Progenitor cell of endocrine pancreas (in vitro differentiated cells): ENCODE measurements at regions not wholly inside any gene's neighbourhood (a gene's known extent, or its start where the extent isn't known, plus 50 kb on each side); places are given as distances from the start of the nearest gene placed in this dataset.

ENCODE experiments used
- DNase-seq: peaks from one replicate; pipeline ENCODE4 v3.0.0; 2021; ENCODE audit warnings: low spot score; ENCODE audit not compliant: unreplicated experiment
- H3K27ac Mint-ChIP-seq: 2 replicates; pipeline ENCODE4 v1.8.0; 2021; ENCODE audit warnings: mild to moderate bottlenecking, moderate library complexity, mixed read lengths
- H3K27me3 Mint-ChIP-seq: 2 replicates; pipeline ENCODE4 v1.8.0; 2021; ENCODE audit warnings: mixed read lengths
- H3K36me3 Mint-ChIP-seq: 2 replicates; pipeline ENCODE4 v1.8.0; 2022; ENCODE audit warnings: mixed read lengths; ENCODE audit not compliant: insufficient read depth
- H3K4me1 Mint-ChIP-seq: 2 replicates; pipeline ENCODE4 v1.8.0; 2021; ENCODE audit warnings: low read depth, mixed read lengths
- H3K4me3 Mint-ChIP-seq: 2 replicates; pipeline ENCODE4 v1.8.0; 2021; ENCODE audit warnings: low read depth, mild to moderate bottlenecking, moderate library complexity, mixed read lengths
- H3K9me3 Mint-ChIP-seq: 2 replicates; pipeline ENCODE4 v1.8.0; 2021; ENCODE audit warnings: low read depth, mixed read lengths
- TF ChIP-seq, protein P1 (sequence below): fragments of 200-600 bp; sonication (generic); IDR thresholded peaks from one replicate; pipeline ENCODE4 v1.5.0; 2021; ENCODE audit warnings: antibody characterized with exemption, mild to moderate bottlenecking; ENCODE audit not compliant: unreplicated experiment

DNA sequence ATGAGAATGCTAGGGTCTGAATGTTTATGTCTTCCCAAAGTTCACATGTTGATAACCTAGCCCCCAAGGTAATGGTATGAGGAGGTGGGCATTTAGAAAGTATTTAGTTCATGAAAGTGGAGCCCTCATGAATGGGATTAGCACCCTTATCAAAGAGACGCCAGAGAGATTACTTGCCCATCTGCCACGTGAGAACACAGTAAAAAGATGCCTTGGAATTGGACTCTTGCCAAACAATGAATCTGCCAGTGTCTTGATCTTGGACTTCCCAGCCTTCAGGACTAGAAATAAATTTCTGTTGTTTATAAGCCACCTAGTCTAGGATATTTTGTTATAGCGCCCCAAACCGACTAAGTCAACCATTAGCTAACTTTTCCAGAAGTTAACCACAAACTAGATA lies 92.0 kb upstream of the SLC38A4 start:
- H3K27me3 Mint-ChIP-seq, result no peaks in the 10 kb centered on the region
- H3K4me3 Mint-ChIP-seq, result no peak overlapping the region
- no peaks in the 10 kb centered on the region for H3K36me3 Mint-ChIP-seq
- no peak for DNase-seq
- no peaks in the 10 kb centered on the region for H3K4me1 Mint-ChIP-seq
- TF ChIP-seq, protein P1, sequence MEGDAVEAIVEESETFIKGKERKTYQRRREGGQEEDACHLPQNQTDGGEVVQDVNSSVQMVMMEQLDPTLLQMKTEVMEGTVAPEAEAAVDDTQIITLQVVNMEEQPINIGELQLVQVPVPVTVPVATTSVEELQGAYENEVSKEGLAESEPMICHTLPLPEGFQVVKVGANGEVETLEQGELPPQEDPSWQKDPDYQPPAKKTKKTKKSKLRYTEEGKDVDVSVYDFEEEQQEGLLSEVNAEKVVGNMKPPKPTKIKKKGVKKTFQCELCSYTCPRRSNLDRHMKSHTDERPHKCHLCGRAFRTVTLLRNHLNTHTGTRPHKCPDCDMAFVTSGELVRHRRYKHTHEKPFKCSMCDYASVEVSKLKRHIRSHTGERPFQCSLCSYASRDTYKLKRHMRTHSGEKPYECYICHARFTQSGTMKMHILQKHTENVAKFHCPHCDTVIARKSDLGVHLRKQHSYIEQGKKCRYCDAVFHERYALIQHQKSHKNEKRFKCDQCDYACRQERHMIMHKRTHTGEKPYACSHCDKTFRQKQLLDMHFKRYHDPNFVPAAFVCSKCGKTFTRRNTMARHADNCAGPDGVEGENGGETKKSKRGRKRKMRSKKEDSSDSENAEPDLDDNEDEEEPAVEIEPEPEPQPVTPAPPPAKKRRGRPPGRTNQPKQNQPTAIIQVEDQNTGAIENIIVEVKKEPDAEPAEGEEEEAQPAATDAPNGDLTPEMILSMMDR, result no peak
- H3K9me3 Mint-ChIP-seq, result peaks cover 4% of the 10 kb centered on the region
- H3K27ac Mint-ChIP-seq, result no peak overlapping the region

DNA sequence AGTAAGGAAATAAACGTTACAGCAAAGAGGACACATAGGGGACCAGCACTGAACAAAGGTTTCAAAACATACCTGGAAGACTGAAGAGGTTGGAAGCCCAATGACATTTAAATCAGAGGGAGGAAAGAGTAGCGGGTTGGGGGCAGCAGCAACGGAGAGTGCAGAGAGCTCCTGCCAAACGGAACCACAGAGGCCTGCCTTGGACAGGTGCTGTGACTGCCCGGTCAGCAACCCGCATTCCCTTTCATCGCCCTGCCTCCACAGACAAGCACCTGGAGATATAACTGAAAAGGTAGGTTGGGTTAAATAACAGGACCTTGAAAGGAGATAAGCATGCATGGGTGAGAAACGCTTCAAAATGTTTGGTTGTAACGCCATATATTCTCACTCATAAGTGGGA lies 92.8 kb upstream of the SLC38A4 start:
- H3K36me3 Mint-ChIP-seq, result no peaks in the 10 kb centered on the region
- H3K4me1 Mint-ChIP-seq, result no peaks in the 10 kb centered on the region
- DNase-seq, result no peak
- H3K27ac Mint-ChIP-seq, result no peak overlapping the region
- peaks cover 2% of the 10 kb centered on the region for H3K9me3 Mint-ChIP-seq
- no peaks in the 10 kb centered on the region for H3K27me3 Mint-ChIP-seq
- H3K4me3 Mint-ChIP-seq, result no peak overlapping the region
- TF ChIP-seq, protein P1, result no peak

DNA sequence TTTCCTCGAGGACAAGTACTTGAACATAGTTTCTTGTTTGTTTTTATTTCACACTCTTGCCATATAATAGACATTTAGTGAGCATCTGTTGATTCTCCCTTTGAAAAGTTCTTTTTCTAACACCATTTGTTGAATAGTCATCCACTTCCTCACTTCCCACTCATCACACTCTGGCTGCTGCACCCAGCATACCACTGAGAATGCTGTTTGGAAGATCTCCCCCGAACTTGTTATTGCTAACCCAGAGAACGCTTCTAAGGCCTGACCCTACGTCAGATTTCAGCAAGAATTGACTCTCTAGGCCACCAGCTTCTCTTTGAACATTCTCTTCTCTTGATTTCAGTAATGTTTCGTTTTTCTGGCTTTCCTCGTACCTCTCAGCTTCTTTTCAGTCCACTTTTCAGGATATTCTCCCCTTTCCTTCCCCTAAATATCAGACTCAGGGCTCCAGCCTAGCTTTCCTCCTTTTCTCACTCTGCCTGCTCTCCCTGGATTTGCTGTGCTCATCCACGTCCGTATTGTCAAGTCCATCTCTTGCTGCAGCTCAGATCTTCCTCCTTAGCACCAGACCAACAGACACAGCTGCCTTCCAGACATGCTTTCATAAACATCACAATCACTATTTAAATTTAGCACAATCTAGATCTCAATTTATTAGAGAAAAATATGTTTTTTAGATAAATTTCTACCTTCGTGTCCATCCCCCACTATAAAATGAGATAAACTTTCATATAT lies 94.0 kb upstream of the SLC38A4 start:
- H3K9me3 Mint-ChIP-seq, result no peaks in the 10 kb centered on the region
- H3K27me3 Mint-ChIP-seq, result no peaks in the 10 kb centered on the region
- TF ChIP-seq, protein P1, result no peak
- H3K36me3 Mint-ChIP-seq, result no peaks in the 10 kb centered on the region
- DNase-seq, result no peak
- H3K27ac Mint-ChIP-seq, result no peak overlapping the region
- no peaks in the 10 kb centered on the region for H3K4me1 Mint-ChIP-seq
- H3K4me3 Mint-ChIP-seq, result no peak overlapping the region

DNA sequence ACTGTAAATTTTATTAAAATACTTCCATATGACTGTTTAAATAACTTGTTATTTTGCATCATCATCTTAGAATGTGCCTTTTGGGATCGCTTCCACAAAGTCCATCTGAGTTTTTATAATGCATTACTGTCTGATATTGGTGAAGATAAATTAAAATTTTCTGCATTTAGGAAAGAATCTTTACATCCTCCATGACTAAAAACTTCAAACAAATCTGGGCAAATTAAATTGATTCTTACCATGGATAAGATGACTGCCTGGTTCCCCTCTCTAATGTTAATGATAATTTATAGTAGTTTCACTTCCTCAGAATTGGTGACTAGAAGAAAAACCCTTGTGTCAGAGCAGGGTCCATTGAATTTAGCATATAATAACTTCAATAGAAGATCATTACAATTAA lies 94.7 kb upstream of the SLC38A4 start:
- DNase-seq, result no peak
- Mint-ChIP-seq H3K4me1 (no peaks in the 10 kb centered on the region), H3K27ac (no peak overlapping the region), H3K4me3 (no peak overlapping the region), H3K36me3 (no peaks in the 10 kb centered on the region), H3K27me3 (no peaks in the 10 kb centered on the region), H3K9me3 (no peaks in the 10 kb centered on the region)
- TF ChIP-seq, protein P1, result no peak

- H3K4me3 Mint-ChIP-seq, result no peak overlapping the region
- H3K27ac Mint-ChIP-seq, result no peak overlapping the region
- no peaks in the 10 kb centered on the region for H3K36me3 Mint-ChIP-seq
- H3K27me3 Mint-ChIP-seq, result peaks cover 4% of the 10 kb centered on the region
- no peaks in the 10 kb centered on the region for H3K9me3 Mint-ChIP-seq
- TF ChIP-seq, protein P1, result no peak
- no peak for DNase-seq
- H3K4me1 Mint-ChIP-seq, result no peaks in the 10 kb centered on the region
Measured at GRCh38 chr12:46921048-46921763, 95.4 kb upstream of the SLC38A4 start.
